ENCODE measurements at regions not wholly inside any gene's neighbourhood (a gene's known extent, or its start where the extent isn't known, plus 50 kb on each side); places are given as distances from the start of the nearest gene placed in this dataset.

- TF ChIP-seq STAT6 (CRISPR knock-in tag; conservative IDR thresholded peaks at IDR 0.05; ENCODE audit: low read depth), result no peak
- no peak for TF ChIP-seq ZSCAN18 (CRISPR knock-in tag; IDR thresholded peaks at IDR 0.05)
- no peak for TF ChIP-seq ZNF121 (CRISPR knock-in tag; IDR thresholded peaks at IDR 0.05)
- TF ChIP-seq ZNF138 (CRISPR knock-in tag; conservative IDR thresholded peaks at IDR 0.05), result no peak
- no peak for TF ChIP-seq OVOL2 (CRISPR knock-in tag; IDR thresholded peaks at IDR 0.05; ENCODE audit: borderline replicate concordance)
- TF ChIP-seq NR1H2 (CRISPR knock-in tag; IDR thresholded peaks at IDR 0.05), result no peak
- TF ChIP-seq PRDM15 (CRISPR knock-in tag; IDR thresholded peaks at IDR 0.05), result no peak
- TF ChIP-seq HMGXB4 (CRISPR knock-in tag; IDR thresholded peaks at IDR 0.05), result no peak
- no peak for TF ChIP-seq E2F1 (CRISPR knock-in tag; IDR thresholded peaks at IDR 0.05)
- TF ChIP-seq FOXK1 (CRISPR knock-in tag; IDR thresholded peaks at IDR 0.05), result no peak
- TF ChIP-seq FOXP4 (CRISPR knock-in tag; IDR thresholded peaks at IDR 0.05), result no peak
- TF ChIP-seq SMAD4 (CRISPR knock-in tag; IDR thresholded peaks at IDR 0.05), result no peak
- TF ChIP-seq NFE2L1 (CRISPR knock-in tag; IDR thresholded peaks at IDR 0.05), result no peak
- no peak for TF ChIP-seq ATF3 (CRISPR knock-in tag; conservative IDR thresholded peaks at IDR 0.05)
- TF ChIP-seq ZNF671 (CRISPR knock-in tag; IDR thresholded peaks at IDR 0.05), result no peak
- TF ChIP-seq ZNF425 (CRISPR knock-in tag; conservative IDR thresholded peaks at IDR 0.05), result no peak
- TF ChIP-seq RELA (CRISPR knock-in tag; IDR thresholded peaks at IDR 0.05; ENCODE audit: borderline replicate concordance), result no peak
- no peak for TF ChIP-seq CDX4 (CRISPR knock-in tag; IDR thresholded peaks at IDR 0.05; ENCODE audit: borderline replicate concordance)
- no peak for TF ChIP-seq ZNF423 (CRISPR knock-in tag; IDR thresholded peaks at IDR 0.05)
- no peak for TF ChIP-seq SMAD3 (CRISPR knock-in tag; IDR thresholded peaks at IDR 0.05; ENCODE audit: borderline replicate concordance)
- no peaks in the 10 kb centered on the region for H3K27me3 Mint-ChIP-seq (ENCODE audit: low read depth)
- H3K4me3 Mint-ChIP-seq, result no peak overlapping the region
- peaks cover 53% of the 10 kb centered on the region for H3K4me1 Mint-ChIP-seq
- no peak for ATAC-seq
- peaks cover 10% of the 10 kb centered on the region for H3K9me3 Mint-ChIP-seq
- peaks cover 13% of the 10 kb centered on the region for H3K36me3 Mint-ChIP-seq
- no peak for DNase-seq (ENCODE audit: low spot score)
- CTCF ChIA-PET, result no interaction called here
- POLR2A ChIA-PET, result no interaction called here
- H3K27ac Mint-ChIP-seq, result no peak overlapping the region
Measured at GRCh38 chr11:88040148-88040496, 135.1 kb downstream of the RAB38 start.
